ENCODE measurements at regions not wholly inside any gene's neighbourhood (a gene's known extent, or its start where the extent isn't known, plus 50 kb on each side); places are given as distances from the start of the nearest gene placed in this dataset.

DNA sequence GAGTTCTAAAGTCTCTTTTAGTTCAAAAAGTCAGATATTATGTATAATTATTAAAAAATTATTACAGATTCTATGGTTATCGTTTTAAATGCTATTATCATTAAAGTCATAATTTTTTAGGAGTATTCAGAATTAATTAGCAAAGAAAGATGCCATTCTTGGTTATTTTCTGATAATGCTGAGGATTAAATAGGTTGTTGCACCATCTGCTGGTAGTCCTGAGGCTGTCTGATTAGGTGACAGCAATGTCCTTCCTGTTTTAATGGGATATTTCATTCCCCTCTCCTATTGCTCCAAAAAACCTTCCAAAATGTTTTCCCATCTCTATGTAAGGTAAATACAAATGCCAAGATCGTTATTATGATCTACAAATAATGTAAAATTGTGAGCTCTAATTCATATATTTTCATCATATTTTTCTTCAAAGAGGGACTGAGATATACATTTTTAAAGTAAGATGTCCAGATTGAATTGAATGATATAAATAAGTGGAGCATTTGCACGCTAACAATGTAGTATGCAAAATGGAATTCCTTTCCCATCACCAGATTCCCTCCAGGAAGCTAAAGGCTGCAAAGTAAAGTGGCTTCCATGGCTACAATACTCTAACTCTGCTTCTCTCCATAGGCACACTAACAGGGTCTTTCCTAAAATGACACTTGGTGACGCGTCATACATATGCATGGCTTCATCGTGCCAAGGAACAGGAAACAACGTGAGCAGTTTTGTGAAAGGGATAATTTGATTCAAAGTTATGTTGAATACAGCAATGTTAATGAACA lies 58.8 kb upstream of the AKR1E2 start:
- intact Hi-C loops (cut with DNase I), result loop anchor here (10.0 kb wide), 1 partner anchor 1532 kb away; no protein-coding TSS in a partner anchor

DNA sequence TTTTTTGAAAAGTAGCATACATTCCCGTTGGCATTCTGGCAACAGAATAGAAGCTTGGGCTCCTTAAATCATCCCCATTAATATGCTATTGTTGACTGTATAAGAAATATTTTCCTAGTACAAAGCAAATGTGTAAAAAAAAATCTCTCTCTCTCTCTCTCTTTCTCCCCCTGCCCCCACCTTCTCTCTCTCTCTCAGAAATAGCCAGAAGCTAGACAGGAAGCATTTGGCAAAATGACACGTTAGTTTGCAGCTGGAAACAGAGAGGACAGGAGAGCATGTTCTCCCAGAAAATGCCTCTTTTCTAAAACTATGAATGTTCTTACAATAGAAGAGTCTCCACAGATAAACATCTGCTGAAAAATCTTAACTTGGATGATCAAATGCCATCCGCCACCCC lies 59.6 kb upstream of the AKR1E2 start:
- Histone ChIP-seq H3K4me3 (replicated peaks in 1 of 3) (no peak overlapping the region), H3K4me1 (peaks cover 0 to 6% of the 10 kb centered on the region in 2 donors), H3K9me3 (no peaks in the 10 kb centered on the region), H3K27ac (no peak overlapping the region), H3K36me3 (no peaks in the 10 kb centered on the region), H3K27me3 (no peaks in the 10 kb centered on the region)
- no peak for DNase-seq
- intact Hi-C loops (cut with DNase I), result loop anchor here (10.0 kb wide), 1 partner anchor 1532 kb away; no protein-coding TSS in a partner anchor
- WGBS, 2 donors, result 78 to 79% methylated on average over 3 of the region's 3 CpGs
- TF ChIP-seq, protein P1, sequence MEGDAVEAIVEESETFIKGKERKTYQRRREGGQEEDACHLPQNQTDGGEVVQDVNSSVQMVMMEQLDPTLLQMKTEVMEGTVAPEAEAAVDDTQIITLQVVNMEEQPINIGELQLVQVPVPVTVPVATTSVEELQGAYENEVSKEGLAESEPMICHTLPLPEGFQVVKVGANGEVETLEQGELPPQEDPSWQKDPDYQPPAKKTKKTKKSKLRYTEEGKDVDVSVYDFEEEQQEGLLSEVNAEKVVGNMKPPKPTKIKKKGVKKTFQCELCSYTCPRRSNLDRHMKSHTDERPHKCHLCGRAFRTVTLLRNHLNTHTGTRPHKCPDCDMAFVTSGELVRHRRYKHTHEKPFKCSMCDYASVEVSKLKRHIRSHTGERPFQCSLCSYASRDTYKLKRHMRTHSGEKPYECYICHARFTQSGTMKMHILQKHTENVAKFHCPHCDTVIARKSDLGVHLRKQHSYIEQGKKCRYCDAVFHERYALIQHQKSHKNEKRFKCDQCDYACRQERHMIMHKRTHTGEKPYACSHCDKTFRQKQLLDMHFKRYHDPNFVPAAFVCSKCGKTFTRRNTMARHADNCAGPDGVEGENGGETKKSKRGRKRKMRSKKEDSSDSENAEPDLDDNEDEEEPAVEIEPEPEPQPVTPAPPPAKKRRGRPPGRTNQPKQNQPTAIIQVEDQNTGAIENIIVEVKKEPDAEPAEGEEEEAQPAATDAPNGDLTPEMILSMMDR (IDR thresholded peaks at IDR 0.05), result no peak
- no peak for TF ChIP-seq POLR2A (IDR thresholded peaks at IDR 0.05)

More for the DNA sequence above, 58.8 kb upstream of the AKR1E2 start:
- peak; percentile 10 to 22 for DNase-seq
- Histone ChIP-seq H3K36me3 (no peaks in the 10 kb centered on the region), H3K9me3 (no peaks in the 10 kb centered on the region), H3K27me3 (no peaks in the 10 kb centered on the region), H3K27ac (no peak overlapping the region), H3K4me3 (replicated peaks in 1 of 3) (no peak overlapping the region), H3K4me1 (peaks cover 0 to 8% of the 10 kb centered on the region in 2 donors)
- TF ChIP-seq, protein P1 (IDR thresholded peaks at IDR 0.05), result peak; percentile 52 to 67 (median 64)
- TF ChIP-seq POLR2A (IDR thresholded peaks at IDR 0.05), result no peak
- 46 to 51% methylated on average over 7 of the region's 7 CpGs for WGBS, 2 donors

DNA sequence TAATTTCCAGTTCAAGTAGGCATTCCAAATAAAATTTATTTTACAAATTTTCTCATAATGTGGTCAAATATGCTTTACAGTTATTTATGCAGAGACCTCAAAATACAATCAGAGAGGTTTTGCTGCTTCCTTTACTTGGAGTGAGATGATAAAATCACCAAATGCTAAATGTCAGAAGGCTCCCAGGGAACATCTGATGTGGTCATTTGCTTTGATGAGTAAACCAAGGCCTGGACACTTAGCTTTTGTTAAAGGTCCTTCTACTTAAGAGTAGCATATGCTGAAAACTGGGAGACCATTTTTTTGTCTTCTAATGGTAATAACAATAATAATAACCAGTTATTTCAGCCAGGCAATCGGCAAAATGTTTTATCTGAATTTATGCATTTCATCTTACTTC lies 60.6 kb upstream of the AKR1E2 start:
- intact Hi-C loops (cut with DNase I), result loop anchor here (10.0 kb wide), 1 partner anchor 1531 kb away; no protein-coding TSS in a partner anchor
- Histone ChIP-seq H3K36me3 (no peaks in the 10 kb centered on the region), H3K4me1 (no peaks in the 10 kb centered on the region), H3K27ac (no peak overlapping the region), H3K9me3 (no peaks in the 10 kb centered on the region), H3K4me3 (replicated peaks in 1 of 3) (no peak overlapping the region), H3K27me3 (no peaks in the 10 kb centered on the region)
- 97 to 98% methylated on average over 1 of the region's 1 CpG for WGBS, 2 donors
- TF ChIP-seq POLR2A (IDR thresholded peaks at IDR 0.05), result no peak
- TF ChIP-seq, protein P1 (IDR thresholded peaks at IDR 0.05), result no peak
- DNase-seq, result no peak

DNA sequence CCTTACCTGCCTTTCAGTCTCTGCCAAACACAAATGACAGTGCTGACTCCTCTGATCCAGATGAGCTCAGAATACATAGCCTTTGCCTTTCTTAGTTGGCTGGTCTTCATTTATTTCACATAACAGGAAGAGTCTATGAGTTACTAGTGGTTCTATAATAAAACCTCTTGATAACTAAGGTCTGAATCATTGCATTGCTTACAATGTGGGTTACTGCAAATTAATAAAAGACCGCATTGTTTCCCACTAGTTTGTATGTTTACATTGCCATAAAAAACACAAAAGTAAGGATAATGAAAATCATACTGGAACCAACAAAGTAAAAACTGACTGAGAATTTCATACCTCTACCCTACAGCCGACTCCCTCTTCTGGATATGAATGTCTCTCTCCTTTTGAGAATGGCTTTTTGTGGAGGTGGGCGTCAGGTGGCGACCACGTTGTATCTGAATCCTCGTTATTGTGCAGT lies 62.0 kb upstream of the AKR1E2 start:
- intact Hi-C loops (cut with DNase I), result loop anchor here (10.0 kb wide), 1 partner anchor 1529 kb away; no protein-coding TSS in a partner anchor
- WGBS, 2 donors, result 86 to 93% methylated on average over 6 of the region's 6 CpGs

More for the DNA sequence above, 62.0 kb upstream of the AKR1E2 start:
- no peak overlapping the region for H3K4me3 ChIP-seq (replicated peaks in 1 of 3)
- TF ChIP-seq POLR2A (IDR thresholded peaks at IDR 0.05), result no peak
- TF ChIP-seq, protein P1 (IDR thresholded peaks at IDR 0.05), result no peak
- H3K27ac ChIP-seq, result no peak overlapping the region
- H3K9me3 ChIP-seq, result no peaks in the 10 kb centered on the region
- no peaks in the 10 kb centered on the region for H3K27me3 ChIP-seq
- no peaks in the 10 kb centered on the region for H3K36me3 ChIP-seq
- DNase-seq, result no peak
- no peaks in the 10 kb centered on the region for H3K4me1 ChIP-seq

All from thyroid gland (tissue), 4 donors.